SK-N-SH (cell line): ENCODE measurements at regions not wholly inside any gene's neighbourhood (a gene's known extent, or its start where the extent isn't known, plus 50 kb on each side); places are given as distances from the start of the nearest gene placed in this dataset.

ENCODE experiments used
- CTCF ChIA-PET: fragments of 300-600, 350-600 bp; formaldehyde crosslinking; extraction: SDS; loops from one replicate; lab custom pipeline; 2021; lab: Yijun Ruan, JAX
- POLR2A ChIA-PET: fragments of 350-600 bp; sonication (Branson Sonifier 250); formaldehyde crosslinking; extraction: SDS; loops from one replicate; lab custom pipeline; 2020; ENCODE audit warnings: antibody characterized with exemption, inconsistent platforms; lab: Yijun Ruan, JAX
- DNase-seq: peaks from one replicate; pipeline ENCODE4 v3.0.0; 2012
- H2AFZ ChIP-seq: fragments of 200-600 bp; sonication (generic); 2 replicates; pipeline ENCODE4 v1.8.1; 2016; ENCODE audit warnings: antibody characterized with exemption, mild to moderate bottlenecking, low read depth
- H3F3A ChIP-seq: fragments of 200-600 bp; sonication (generic); replicated peaks from 2 replicates; pipeline ENCODE3; 2016; ENCODE audit warnings: antibody characterized with exemption, mild to moderate bottlenecking; ENCODE audit not compliant: insufficient read depth
- H3K27ac ChIP-seq, 2 experiments: fragments of 200-500 bp in 1 of 2; fragments of 200-600 bp in 1 of 2; sonication (Bioruptor generic) in 1 of 2; sonication (generic), shearing (Covaris generic) in 1 of 2; 2 replicates each; pipeline versions ENCODE4 v1.5.1 to v1.6.1; 2014 to 2016; ENCODE audit warnings: low read depth in 2 of 2, inconsistent platforms in 1 of 2, low read length in 1 of 2, mild to moderate bottlenecking in 1 of 2, mixed read lengths in 1 of 2
- H3K27me3 ChIP-seq: fragments of 200-600 bp; sonication (generic), shearing (Covaris generic); 2 replicates; pipeline ENCODE4 v1.6.1; 2016; ENCODE audit warnings: mixed run types; ENCODE audit not compliant: insufficient read depth
- H3K36me3 ChIP-seq, 2 experiments: fragments of 200-500 bp in 1 of 2; fragments of 200-600 bp in 1 of 2; sonication (Bioruptor generic) in 1 of 2; sonication (generic) in 1 of 2; replicated peaks in 1 of 2; 2 replicates each; pipeline versions ENCODE3 to v1.5.1; 2014 to 2016; ENCODE audit warnings: low read length in 1 of 2, mild to moderate bottlenecking in 1 of 2; ENCODE audit not compliant: insufficient read depth in 2 of 2, control insufficient read depth in 1 of 2
- H3K4me1 ChIP-seq, 2 experiments: fragments of 200-500 bp in 1 of 2; fragments of 200-600 bp in 1 of 2; sonication (Bioruptor generic) in 1 of 2; sonication (generic), shearing (Covaris generic) in 1 of 2; 2 replicates each; pipeline versions ENCODE4 v1.5.1 to v1.6.1; 2014 to 2016; ENCODE audit warnings: low read depth in 1 of 2, low read length in 1 of 2, mixed run types in 1 of 2; ENCODE audit not compliant: insufficient read depth in 2 of 2, control insufficient read depth in 1 of 2
- H3K4me2 ChIP-seq: fragments of 200-600 bp; sonication (generic), shearing (Covaris generic); 2 replicates; pipeline ENCODE4 v1.6.1; 2017; ENCODE audit warnings: mixed run types
- H3K4me3 ChIP-seq, 2 experiments: fragments of 200-500 bp in 1 of 2; fragments of 200-600 bp in 1 of 2; sonication (Bioruptor generic) in 1 of 2; sonication (generic), shearing (Covaris generic) in 1 of 2; 2 replicates each; pipeline versions ENCODE4 v1.5.1 to v1.8.1; 2014 to 2016; ENCODE audit warnings: low read depth in 2 of 2, inconsistent platforms in 1 of 2, low read length in 1 of 2, mild to moderate bottlenecking in 1 of 2, mixed read lengths in 1 of 2, moderate library complexity in 1 of 2
- H3K79me2 ChIP-seq: fragments of 200-600 bp; sonication (generic); 2 replicates; pipeline ENCODE4 v1.8.1; 2017; ENCODE audit warnings: mild to moderate bottlenecking; ENCODE audit not compliant: insufficient read depth
- H3K9ac ChIP-seq: fragments of 200-600 bp; sonication (generic); 2 replicates; pipeline ENCODE4 v1.6.1; 2017; ENCODE audit warnings: mixed run types
- H3K9me2 ChIP-seq: fragments of 200-600 bp; sonication (generic); 2 replicates; pipeline ENCODE4 v1.6.1; 2017; ENCODE audit warnings: mixed run types
- H3K9me3 ChIP-seq: fragments of 200-600 bp; sonication (generic); 2 replicates; pipeline ENCODE4 v1.6.1; 2017; ENCODE audit warnings: mixed run types, mild to moderate bottlenecking, moderate library complexity
- H4K20me1 ChIP-seq: fragments of 200-600 bp; sonication (generic); 2 replicates; pipeline ENCODE4 v1.6.1; 2017; ENCODE audit warnings: mild to moderate bottlenecking, mixed run types; ENCODE audit not compliant: insufficient read depth
- CHD2 ChIP-seq: fragments of 150-350 bp; IDR thresholded peaks from 2 replicates; pipeline ENCODE4 v1.6.1; 2018; ENCODE audit warnings: low read length; ENCODE audit not compliant: partially characterized antibody
- ELF1 ChIP-seq: IDR thresholded peaks from 2 replicates; pipeline ENCODE4 v1.4.0; 2012
- GABPA ChIP-seq: IDR thresholded peaks from 2 replicates; pipeline ENCODE4 v1.4.0; 2012; ENCODE audit warnings: low read depth, mild to moderate bottlenecking
- JUND ChIP-seq: IDR thresholded peaks from 2 replicates; pipeline ENCODE4 v1.4.0; 2012
- MAX ChIP-seq: IDR thresholded peaks from 2 replicates; pipeline ENCODE4 v1.4.0; 2012; ENCODE audit warnings: low read depth
- MXI1 ChIP-seq: IDR thresholded peaks from 2 replicates; pipeline ENCODE4 v1.6.1; 2012; ENCODE audit warnings: mild to moderate bottlenecking, low read depth, low read length, improper control_type of control experiment
- RFX5 ChIP-seq: IDR thresholded peaks from 2 replicates; pipeline ENCODE4 v1.6.1; 2012; ENCODE audit warnings: mild to moderate bottlenecking, improper control_type of control experiment, low read length
- SIN3A ChIP-seq: IDR thresholded peaks from 2 replicates; pipeline ENCODE4 v1.6.1; 2012; ENCODE audit warnings: low read depth, mild to moderate bottlenecking, low read length, moderate library complexity, borderline replicate concordance
- SMC3 ChIP-seq: IDR thresholded peaks from 2 replicates; pipeline ENCODE4 v1.6.1; 2012; ENCODE audit warnings: low read depth, low read length, improper control_type of control experiment
- TCF12 ChIP-seq: IDR thresholded peaks from 2 replicates; pipeline ENCODE4 v1.4.0; 2012
- USF1 ChIP-seq: IDR thresholded peaks from 2 replicates; pipeline ENCODE4 v1.4.0; 2012; ENCODE audit warnings: low read depth, borderline replicate concordance
- YY1 ChIP-seq: IDR thresholded peaks from 2 replicates; pipeline ENCODE4 v1.4.0; 2012; ENCODE audit warnings: low read depth, mild to moderate bottlenecking
- WGBS: methylation state at CpG from one replicate; pipeline ENCODE4 v1.1.6; 2017; ENCODE audit warnings: low lambda C conversion rate; 5-methylcytosine and 5-hydroxymethylcytosine counted together
- TF ChIP-seq, protein P1 (sequence below): IDR thresholded peaks from 2 replicates; pipeline ENCODE4 v1.4.0; 2012; ENCODE audit warnings: low read depth, borderline replicate concordance
- TF ChIP-seq, protein P2 (sequence below): fragments of 150-350 bp; IDR thresholded peaks from 2 replicates; pipeline ENCODE4 v1.6.1; 2017; ENCODE audit warnings: antibody characterized with exemption, low read length, low read depth, borderline replicate concordance

DNA sequence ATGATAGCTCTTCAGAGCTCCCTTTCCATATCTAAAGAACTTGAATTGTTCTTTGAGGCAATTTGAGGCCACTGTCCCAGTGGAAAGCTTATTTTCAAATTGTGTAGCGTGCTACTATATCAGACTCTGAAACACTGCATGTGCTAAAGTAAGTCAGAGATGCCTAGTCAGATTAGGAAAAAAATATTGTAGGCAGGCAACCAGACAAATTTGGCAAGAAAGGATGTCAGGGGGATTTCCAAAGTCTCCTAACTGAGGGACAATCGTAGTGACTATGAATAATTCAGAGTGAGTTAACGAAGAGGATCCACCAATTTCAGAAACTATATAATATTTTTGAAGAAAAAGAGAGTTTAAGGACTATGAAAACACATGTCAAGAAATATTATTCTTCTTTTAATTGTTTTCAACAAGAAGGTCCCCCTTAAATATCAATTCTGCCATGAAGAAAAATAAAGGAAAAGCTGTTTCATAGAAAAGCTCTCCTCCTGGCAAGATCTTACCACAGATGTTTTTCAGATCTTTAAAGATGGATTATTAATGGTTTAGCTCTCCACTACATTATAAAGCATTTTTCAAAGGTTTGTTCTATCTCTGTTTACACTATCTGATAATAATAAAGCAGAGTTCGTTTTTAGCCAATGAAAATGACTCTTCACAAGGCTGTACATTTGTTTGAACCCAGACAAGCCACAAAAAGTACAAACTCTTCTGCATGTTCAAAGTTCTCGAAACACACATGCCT is 273.5 kb upstream of the PTGER4 start:
- TF ChIP-seq USF1, result no peak
- TF ChIP-seq, protein P1, sequence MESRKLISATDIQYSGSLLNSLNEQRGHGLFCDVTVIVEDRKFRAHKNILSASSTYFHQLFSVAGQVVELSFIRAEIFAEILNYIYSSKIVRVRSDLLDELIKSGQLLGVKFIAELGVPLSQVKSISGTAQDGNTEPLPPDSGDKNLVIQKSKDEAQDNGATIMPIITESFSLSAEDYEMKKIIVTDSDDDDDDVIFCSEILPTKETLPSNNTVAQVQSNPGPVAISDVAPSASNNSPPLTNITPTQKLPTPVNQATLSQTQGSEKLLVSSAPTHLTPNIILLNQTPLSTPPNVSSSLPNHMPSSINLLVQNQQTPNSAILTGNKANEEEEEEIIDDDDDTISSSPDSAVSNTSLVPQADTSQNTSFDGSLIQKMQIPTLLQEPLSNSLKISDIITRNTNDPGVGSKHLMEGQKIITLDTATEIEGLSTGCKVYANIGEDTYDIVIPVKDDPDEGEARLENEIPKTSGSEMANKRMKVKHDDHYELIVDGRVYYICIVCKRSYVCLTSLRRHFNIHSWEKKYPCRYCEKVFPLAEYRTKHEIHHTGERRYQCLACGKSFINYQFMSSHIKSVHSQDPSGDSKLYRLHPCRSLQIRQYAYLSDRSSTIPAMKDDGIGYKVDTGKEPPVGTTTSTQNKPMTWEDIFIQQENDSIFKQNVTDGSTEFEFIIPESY, result no peak
- TF ChIP-seq ELF1, result no peak
- TF ChIP-seq YY1, result no peak
- TF ChIP-seq, protein P2, sequence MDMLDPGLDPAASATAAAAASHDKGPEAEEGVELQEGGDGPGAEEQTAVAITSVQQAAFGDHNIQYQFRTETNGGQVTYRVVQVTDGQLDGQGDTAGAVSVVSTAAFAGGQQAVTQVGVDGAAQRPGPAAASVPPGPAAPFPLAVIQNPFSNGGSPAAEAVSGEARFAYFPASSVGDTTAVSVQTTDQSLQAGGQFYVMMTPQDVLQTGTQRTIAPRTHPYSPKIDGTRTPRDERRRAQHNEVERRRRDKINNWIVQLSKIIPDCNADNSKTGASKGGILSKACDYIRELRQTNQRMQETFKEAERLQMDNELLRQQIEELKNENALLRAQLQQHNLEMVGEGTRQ, result no peak
- H3K4me2 ChIP-seq, result no peak overlapping the region
- no peaks in the 10 kb centered on the region; the same call in 1 of the 2 replicates for H3K27me3 ChIP-seq
- no peak overlapping the region for H3K4me3 ChIP-seq
- no peak overlapping the region for H3K9ac ChIP-seq
- no peaks in the 10 kb centered on the region for H3K36me3 ChIP-seq
- DNase-seq, result no peak
- H3K4me1 ChIP-seq, result no peaks in the 10 kb centered on the region
- H2AFZ ChIP-seq, result no peak overlapping the region
- CTCF ChIA-PET, result no interaction called here
- WGBS, result 17% methylated on average over 4 of the region's 5 CpGs
- POLR2A ChIA-PET, result no interaction called here
- H3K9me3 ChIP-seq, result no peaks in the 10 kb centered on the region
- no peak overlapping the region for H3K27ac ChIP-seq
- H4K20me1 ChIP-seq, result no peaks in the 10 kb centered on the region
- H3K79me2 ChIP-seq, result no peaks in the 10 kb centered on the region
- no peaks in the 10 kb centered on the region for H3K9me2 ChIP-seq
- H3F3A ChIP-seq, result no peaks in the 10 kb centered on the region

- Histone ChIP-seq H4K20me1 (no peaks in the 10 kb centered on the region), H3K27me3 (no peaks in the 10 kb centered on the region; the same call in 1 of the 2 replicates), H3K36me3 (no peaks in the 10 kb centered on the region), H3K27ac (no peak overlapping the region), H3K9me2 (no peaks in the 10 kb centered on the region), H3K4me2 (no peak overlapping the region), H3K9me3 (no peaks in the 10 kb centered on the region), H2AFZ (no peak overlapping the region), H3K4me3 (no peak overlapping the region), H3F3A (no peaks in the 10 kb centered on the region), H3K9ac (no peak overlapping the region), H3K4me1 (no peaks in the 10 kb centered on the region), H3K79me2 (no peaks in the 10 kb centered on the region)
- WGBS, result 34% methylated on average over 2 of the region's 2 CpGs
- POLR2A ChIA-PET, result no interaction called here
- DNase-seq, result no peak
- TF ChIP-seq SIN3A (no peak), JUND (no peak)
- CTCF ChIA-PET, result no interaction called here
Measured at GRCh38 chr5:40405230-40405629, 274.5 kb upstream of the PTGER4 start.

DNA sequence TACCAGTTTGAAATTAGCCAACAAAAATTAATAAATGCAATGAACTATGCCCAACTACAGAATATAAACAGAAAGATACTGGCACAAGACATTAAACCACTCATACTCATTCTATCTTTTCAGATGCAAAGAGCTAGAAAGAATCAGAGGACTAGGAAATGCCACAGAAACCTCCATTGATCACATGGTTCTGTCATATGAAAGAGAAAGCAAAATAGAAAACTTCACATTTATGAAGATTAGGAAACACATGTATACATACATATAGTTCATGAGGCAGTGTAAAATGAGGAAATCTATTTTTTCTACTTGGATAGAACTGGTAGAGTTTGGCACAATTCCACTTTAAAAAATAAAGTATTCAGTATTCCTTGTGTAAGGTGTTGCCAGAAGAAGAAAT is 275.1 kb upstream of the PTGER4 start:
- Histone ChIP-seq H3K4me3 (no peak overlapping the region), H3K27ac (no peak overlapping the region), H3F3A (no peaks in the 10 kb centered on the region), H3K27me3 (no peaks in the 10 kb centered on the region; the same call in 1 of the 2 replicates), H2AFZ (no peak overlapping the region), H3K9me2 (no peaks in the 10 kb centered on the region), H3K4me1 (no peaks in the 10 kb centered on the region), H3K79me2 (no peaks in the 10 kb centered on the region), H3K9me3 (no peaks in the 10 kb centered on the region), H3K36me3 (no peaks in the 10 kb centered on the region), H4K20me1 (no peaks in the 10 kb centered on the region), H3K9ac (no peak overlapping the region), H3K4me2 (no peak overlapping the region)
- POLR2A ChIA-PET, result no interaction called here
- CTCF ChIA-PET, result no interaction called here
- TF ChIP-seq MAX (no peak), SMC3 (no peak), GABPA (no peak), MXI1 (no peak), TCF12 (no peak), SIN3A (no peak), ELF1 (no peak), USF1 (no peak), RFX5 (no peak), CHD2 (no peak)
- TF ChIP-seq, protein P2, result no peak
- no peak for DNase-seq
